ENCODE measurements at regions not wholly inside any gene's neighbourhood (a gene's known extent, or its start where the extent isn't known, plus 50 kb on each side); places are given as distances from the start of the nearest gene placed in this dataset.
"Not testable (repeated sequence)": the region's sequence is repeated elsewhere in the genome, so short reads cannot be mapped to it uniquely, and the experiment has no call there.

- Histone ChIP-seq H3K27ac (ENCODE audit: low read depth, low read length) (no peak overlapping the region), H2AFZ (ENCODE audit: low read depth, low read length, severe bottlenecking) (no peak overlapping the region), H3K9ac (ENCODE audit: low read length) (no peak overlapping the region), H3K9me3 (ENCODE audit: insufficient read depth, low read length) (no peaks in the 10 kb centered on the region), H3K27me3 (ENCODE audit: low read length) (no peaks in the 10 kb centered on the region), H3K4me3 (ENCODE audit: insufficient read depth, low read length, poor library complexity, severe bottlenecking) (no peak overlapping the region), H3K4me2 (ENCODE audit: low read depth, low read length, poor library complexity, severe bottlenecking) (no peak overlapping the region), H4K20me1 (ENCODE audit: low read depth, low read length) (no peaks in the 10 kb centered on the region), H3K9me2 (replicated peaks; ENCODE audit: insufficient read depth, low read length) (no peaks in the 10 kb centered on the region), H3K36me3 (ENCODE audit: low read length) (no peaks in the 10 kb centered on the region), H3F3A (ENCODE audit: insufficient read depth) (no peaks in the 10 kb centered on the region), H3K79me2 (ENCODE audit: insufficient read depth, low read length) (no peaks in the 10 kb centered on the region)
- TF ChIP-seq EZH2phosphoT487 (conservative IDR thresholded peaks at IDR 0.05; ENCODE audit: low read length) = no peak
- no peak for TF ChIP-seq CTCF (IDR thresholded peaks at IDR 0.05; ENCODE audit: insufficient read depth, low read length, poor library complexity, severe bottlenecking)
Measured at GRCh38 chr17:71200597-71200996, 920.2 kb upstream of the SOX9 start.

GRCh38 chr17:71201639-71202038 lies 919.2 kb upstream of the SOX9 start:
- H3K4me3 ChIP-seq (ENCODE audit: insufficient read depth, low read length, poor library complexity, severe bottlenecking) = no peak overlapping the region
- no peaks in the 10 kb centered on the region for H3K79me2 ChIP-seq (ENCODE audit: insufficient read depth, low read length)
- H3K27ac ChIP-seq (ENCODE audit: low read depth, low read length) = no peak overlapping the region
- H3K4me2 ChIP-seq (ENCODE audit: low read depth, low read length, poor library complexity, severe bottlenecking) = no peak overlapping the region
- no peaks in the 10 kb centered on the region for H4K20me1 ChIP-seq (ENCODE audit: low read depth, low read length)
- H3K9ac ChIP-seq (ENCODE audit: low read length) = no peak overlapping the region
- H3K9me2 ChIP-seq (replicated peaks; ENCODE audit: insufficient read depth, low read length) = no peaks in the 10 kb centered on the region
- no peaks in the 10 kb centered on the region for H3F3A ChIP-seq (ENCODE audit: insufficient read depth)
- H3K27me3 ChIP-seq (ENCODE audit: low read length) = no peaks in the 10 kb centered on the region
- H2AFZ ChIP-seq (ENCODE audit: low read depth, low read length, severe bottlenecking) = no peak overlapping the region
- no peaks in the 10 kb centered on the region for H3K9me3 ChIP-seq (ENCODE audit: insufficient read depth, low read length)
- TF ChIP-seq EZH2phosphoT487 (conservative IDR thresholded peaks at IDR 0.05; ENCODE audit: low read length) (no peak), CTCF (IDR thresholded peaks at IDR 0.05; ENCODE audit: insufficient read depth, low read length, poor library complexity, severe bottlenecking) (no peak)
- H3K36me3 ChIP-seq (ENCODE audit: low read length) = no peaks in the 10 kb centered on the region

- H3K4me2 ChIP-seq (ENCODE audit: low read depth, low read length, poor library complexity, severe bottlenecking) = no peak overlapping the region
- H3K27ac ChIP-seq (ENCODE audit: low read depth, low read length) = no peak overlapping the region
- H3K4me3 ChIP-seq (ENCODE audit: insufficient read depth, low read length, poor library complexity, severe bottlenecking) = no peak overlapping the region
- no peaks in the 10 kb centered on the region for H3K36me3 ChIP-seq (ENCODE audit: low read length)
- H3K9ac ChIP-seq (ENCODE audit: low read length) = no peak overlapping the region
- H3K9me3 ChIP-seq (ENCODE audit: insufficient read depth, low read length) = no peaks in the 10 kb centered on the region
- H3K27me3 ChIP-seq (ENCODE audit: low read length) = no peaks in the 10 kb centered on the region
- no peaks in the 10 kb centered on the region for H3K9me2 ChIP-seq (replicated peaks; ENCODE audit: insufficient read depth, low read length)
- H3K79me2 ChIP-seq (ENCODE audit: insufficient read depth, low read length) = no peaks in the 10 kb centered on the region
- H3F3A ChIP-seq (ENCODE audit: insufficient read depth) = no peaks in the 10 kb centered on the region
- no peak overlapping the region for H2AFZ ChIP-seq (ENCODE audit: low read depth, low read length, severe bottlenecking)
- H4K20me1 ChIP-seq (ENCODE audit: low read depth, low read length) = no peaks in the 10 kb centered on the region
- no peak for TF ChIP-seq EZH2phosphoT487 (conservative IDR thresholded peaks at IDR 0.05; ENCODE audit: low read length)
- no peak for TF ChIP-seq CTCF (IDR thresholded peaks at IDR 0.05; ENCODE audit: insufficient read depth, low read length, poor library complexity, severe bottlenecking)
Measured at GRCh38 chr17:71202449-71202848, 918.4 kb upstream of the SOX9 start.

- Histone ChIP-seq H3K36me3 (ENCODE audit: low read length) (no peaks in the 10 kb centered on the region), H3K4me3 (ENCODE audit: insufficient read depth, low read length, poor library complexity, severe bottlenecking) (no peak overlapping the region), H3K9ac (ENCODE audit: low read length) (no peak overlapping the region), H4K20me1 (ENCODE audit: low read depth, low read length) (no peaks in the 10 kb centered on the region), H3K27me3 (ENCODE audit: low read length) (no peaks in the 10 kb centered on the region), H2AFZ (ENCODE audit: low read depth, low read length, severe bottlenecking) (no peak overlapping the region), H3K9me3 (ENCODE audit: insufficient read depth, low read length) (no peaks in the 10 kb centered on the region), H3K27ac (ENCODE audit: low read depth, low read length) (no peak overlapping the region), H3K79me2 (ENCODE audit: insufficient read depth, low read length) (no peaks in the 10 kb centered on the region), H3F3A (ENCODE audit: insufficient read depth) (no peaks in the 10 kb centered on the region), H3K9me2 (replicated peaks; ENCODE audit: insufficient read depth, low read length) (no peaks in the 10 kb centered on the region), H3K4me2 (ENCODE audit: low read depth, low read length, poor library complexity, severe bottlenecking) (no peak overlapping the region)
- no peak for TF ChIP-seq CTCF (IDR thresholded peaks at IDR 0.05; ENCODE audit: insufficient read depth, low read length, poor library complexity, severe bottlenecking)
- TF ChIP-seq EZH2phosphoT487 (conservative IDR thresholded peaks at IDR 0.05; ENCODE audit: low read length) = no peak
Measured at GRCh38 chr17:71203953-71204352, 916.9 kb upstream of the SOX9 start.

- not testable (repeated sequence) for H3K9ac ChIP-seq (ENCODE audit: low read length); H3K36me3 ChIP-seq (ENCODE audit: low read length); H3K79me2 ChIP-seq (ENCODE audit: insufficient read depth, low read length); H2AFZ ChIP-seq (ENCODE audit: low read depth, low read length, severe bottlenecking); H3K9me2 ChIP-seq (replicated peaks; ENCODE audit: insufficient read depth, low read length); H4K20me1 ChIP-seq (ENCODE audit: low read depth, low read length); H3K27ac ChIP-seq (ENCODE audit: low read depth, low read length); H3K4me2 ChIP-seq (ENCODE audit: low read depth, low read length, poor library complexity, severe bottlenecking); H3K27me3 ChIP-seq (ENCODE audit: low read length); H3K9me3 ChIP-seq (ENCODE audit: insufficient read depth, low read length); H3F3A ChIP-seq (ENCODE audit: insufficient read depth); H3K4me3 ChIP-seq (ENCODE audit: insufficient read depth, low read length, poor library complexity, severe bottlenecking)
Measured at GRCh38 chr17:71205951-71206350, 914.9 kb upstream of the SOX9 start.
